ENCODE measurements at regions not wholly inside any gene's neighbourhood (a gene's known extent, or its start where the extent isn't known, plus 50 kb on each side); places are given as distances from the start of the nearest gene placed in this dataset.

DNA sequence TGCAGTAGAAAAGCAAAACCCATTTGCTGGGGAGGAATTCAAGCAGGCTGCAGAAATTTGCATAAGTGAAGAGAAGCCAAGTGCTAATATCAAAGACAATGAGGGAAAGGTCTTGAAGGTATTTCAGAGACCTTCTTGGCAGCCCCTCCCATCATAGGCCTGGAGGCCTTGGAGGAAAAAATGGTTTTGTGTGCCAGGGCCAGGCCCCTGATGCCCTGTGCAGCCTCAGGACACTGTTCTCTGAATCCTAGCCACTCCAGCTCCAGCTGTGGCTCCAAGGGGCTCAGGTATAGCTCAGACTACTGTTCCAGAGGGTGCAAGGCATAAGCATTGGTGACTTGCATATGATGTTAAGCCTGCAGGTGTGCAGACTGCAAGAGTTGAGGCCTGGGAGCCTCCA, 463.2 kb upstream of the ATXN8OS start:
- H3K9ac ChIP-seq (ENCODE audit: control insufficient read depth, extremely low read depth, insufficient read depth, low read length): no peak overlapping the region
- no peak overlapping the region for H3K4me3 ChIP-seq (ENCODE audit: control insufficient read depth in 2 of 3, extremely low read depth in 1 of 3, insufficient read depth in 2 of 3, low read depth in 1 of 3, low read length in 3 of 3)
- H3K36me3 ChIP-seq (ENCODE audit: control insufficient read depth in 2 of 2, extremely low read depth in 1 of 2, insufficient read depth in 2 of 2, low read length in 2 of 2): no peaks in the 10 kb centered on the region
- no peaks in the 10 kb centered on the region for H3K9me1 ChIP-seq (ENCODE audit: control insufficient read depth, extremely low read depth, insufficient read depth, low read length)
- dilution Hi-C loops (cut with MboI; ENCODE audit: extremely low pct_ligation_motif_present, low sequenced_read_pairs): no loop called here
- no peak overlapping the region for H3K4me2 ChIP-seq (ENCODE audit: control insufficient read depth, extremely low read depth, insufficient read depth, low read depth, low read length)
- no peaks in the 10 kb centered on the region for H4K20me1 ChIP-seq (ENCODE audit: control insufficient read depth, extremely low read depth, insufficient read depth, low read length)
- H3K9me3 ChIP-seq (ENCODE audit: control insufficient read depth, low read depth, low read length): no peaks in the 10 kb centered on the region
- no peaks in the 10 kb centered on the region for H3K4me1 ChIP-seq (ENCODE audit: control insufficient read depth, extremely low read depth, insufficient read depth, low read length)
- DNase-seq (ENCODE audit: low read depth, low spot score) (no peak), FAIRE-seq (no peak)
- no peaks in the 10 kb centered on the region for H3K79me2 ChIP-seq (ENCODE audit: control insufficient read depth, insufficient read depth, low read length)
- H2AFZ ChIP-seq (ENCODE audit: control insufficient read depth, low read length): no peak overlapping the region
- no peaks in the 10 kb centered on the region for H3K27me3 ChIP-seq (ENCODE audit: control insufficient read depth, extremely low read depth, insufficient read depth, low read length)
- no peak overlapping the region for H3K27ac ChIP-seq (ENCODE audit: control insufficient read depth, insufficient read depth, low read length)
- TF ChIP-seq EZH2 (IDR thresholded peaks at IDR 0.05; ENCODE audit: low read length): no peak

DNA sequence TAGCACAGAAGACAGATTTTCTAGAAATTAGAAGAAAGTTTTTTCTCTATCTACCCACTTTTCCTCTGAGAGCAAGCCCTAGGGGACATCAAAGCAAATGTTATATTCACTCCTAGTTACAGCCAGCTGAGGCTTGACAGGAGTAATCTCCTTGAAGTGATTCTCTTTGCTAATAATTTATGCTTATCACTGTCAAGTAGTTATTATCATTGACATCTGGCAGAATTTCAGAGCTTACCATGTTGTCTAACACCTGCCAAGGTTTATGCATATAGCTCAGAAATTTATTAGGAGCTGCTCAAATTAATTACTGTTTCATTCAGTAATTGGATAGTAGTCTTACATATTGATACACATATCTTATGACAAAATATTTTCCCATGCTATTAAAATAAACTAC, 465.9 kb upstream of the ATXN8OS start:
- Histone ChIP-seq H2AFZ (ENCODE audit: control insufficient read depth, low read length) (no peak overlapping the region), H3K4me1 (ENCODE audit: control insufficient read depth, extremely low read depth, insufficient read depth, low read length) (no peaks in the 10 kb centered on the region), H3K27me3 (ENCODE audit: control insufficient read depth, extremely low read depth, insufficient read depth, low read length) (no peaks in the 10 kb centered on the region), H4K20me1 (ENCODE audit: control insufficient read depth, extremely low read depth, insufficient read depth, low read length) (no peaks in the 10 kb centered on the region), H3K9me3 (ENCODE audit: control insufficient read depth, low read depth, low read length) (no peaks in the 10 kb centered on the region), H3K4me2 (ENCODE audit: control insufficient read depth, extremely low read depth, insufficient read depth, low read depth, low read length) (no peak overlapping the region), H3K79me2 (ENCODE audit: control insufficient read depth, insufficient read depth, low read length) (no peaks in the 10 kb centered on the region), H3K27ac (ENCODE audit: control insufficient read depth, insufficient read depth, low read length) (no peak overlapping the region), H3K36me3 (ENCODE audit: control insufficient read depth in 2 of 2, extremely low read depth in 1 of 2, insufficient read depth in 2 of 2, low read length in 2 of 2) (no peaks in the 10 kb centered on the region), H3K9me1 (ENCODE audit: control insufficient read depth, extremely low read depth, insufficient read depth, low read length) (no peaks in the 10 kb centered on the region), H3K4me3 (ENCODE audit: control insufficient read depth in 2 of 3, extremely low read depth in 1 of 3, insufficient read depth in 2 of 3, low read depth in 1 of 3, low read length in 3 of 3) (no peak overlapping the region), H3K9ac (ENCODE audit: control insufficient read depth, extremely low read depth, insufficient read depth, low read length) (no peak overlapping the region)
- no peak for FAIRE-seq
- dilution Hi-C loops (cut with MboI; ENCODE audit: extremely low pct_ligation_motif_present, low sequenced_read_pairs): no loop called here
- TF ChIP-seq, protein P1, sequence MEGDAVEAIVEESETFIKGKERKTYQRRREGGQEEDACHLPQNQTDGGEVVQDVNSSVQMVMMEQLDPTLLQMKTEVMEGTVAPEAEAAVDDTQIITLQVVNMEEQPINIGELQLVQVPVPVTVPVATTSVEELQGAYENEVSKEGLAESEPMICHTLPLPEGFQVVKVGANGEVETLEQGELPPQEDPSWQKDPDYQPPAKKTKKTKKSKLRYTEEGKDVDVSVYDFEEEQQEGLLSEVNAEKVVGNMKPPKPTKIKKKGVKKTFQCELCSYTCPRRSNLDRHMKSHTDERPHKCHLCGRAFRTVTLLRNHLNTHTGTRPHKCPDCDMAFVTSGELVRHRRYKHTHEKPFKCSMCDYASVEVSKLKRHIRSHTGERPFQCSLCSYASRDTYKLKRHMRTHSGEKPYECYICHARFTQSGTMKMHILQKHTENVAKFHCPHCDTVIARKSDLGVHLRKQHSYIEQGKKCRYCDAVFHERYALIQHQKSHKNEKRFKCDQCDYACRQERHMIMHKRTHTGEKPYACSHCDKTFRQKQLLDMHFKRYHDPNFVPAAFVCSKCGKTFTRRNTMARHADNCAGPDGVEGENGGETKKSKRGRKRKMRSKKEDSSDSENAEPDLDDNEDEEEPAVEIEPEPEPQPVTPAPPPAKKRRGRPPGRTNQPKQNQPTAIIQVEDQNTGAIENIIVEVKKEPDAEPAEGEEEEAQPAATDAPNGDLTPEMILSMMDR (optimal IDR thresholded peaks at IDR 0.05 in 1 of 3, IDR thresholded peaks at IDR 0.05 in 1 of 3, conservative IDR thresholded peaks at IDR 0.05 in 1 of 3; ENCODE audit: extremely low read depth in 1 of 3, insufficient read depth in 2 of 3, low read length in 3 of 3): no peak
- TF ChIP-seq EZH2 (IDR thresholded peaks at IDR 0.05; ENCODE audit: low read length): no peak
- DNase-seq (ENCODE audit: low read depth, low spot score): no peak

DNA sequence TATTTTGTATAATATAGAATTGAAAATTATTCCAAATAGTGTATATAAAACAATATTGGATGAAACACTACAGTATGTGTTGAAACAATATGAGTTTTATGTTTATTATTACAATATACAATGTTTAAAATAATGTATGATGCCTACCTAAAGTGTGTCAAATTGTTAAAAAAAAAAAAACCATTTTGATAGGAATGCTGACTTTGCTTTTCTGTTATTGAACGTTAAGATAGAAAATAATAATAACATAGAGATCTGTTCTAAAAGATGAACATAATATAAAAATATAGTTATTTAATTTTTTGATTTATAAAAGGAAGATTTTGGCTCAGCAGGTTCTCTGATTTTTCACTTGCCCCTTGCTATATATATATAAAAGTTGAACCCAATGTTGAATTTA, 474.6 kb upstream of the ATXN8OS start:
- Histone ChIP-seq H3K27me3 (ENCODE audit: control insufficient read depth, extremely low read depth, insufficient read depth, low read length) (no peaks in the 10 kb centered on the region), H3K9me1 (ENCODE audit: control insufficient read depth, extremely low read depth, insufficient read depth, low read length) (no peaks in the 10 kb centered on the region), H3K27ac (ENCODE audit: control insufficient read depth, insufficient read depth, low read length) (no peak overlapping the region), H3K4me2 (ENCODE audit: control insufficient read depth, extremely low read depth, insufficient read depth, low read depth, low read length) (no peak overlapping the region), H3K36me3 (ENCODE audit: control insufficient read depth in 2 of 2, extremely low read depth in 1 of 2, insufficient read depth in 2 of 2, low read length in 2 of 2) (no peaks in the 10 kb centered on the region), H3K79me2 (ENCODE audit: control insufficient read depth, insufficient read depth, low read length) (no peaks in the 10 kb centered on the region), H2AFZ (ENCODE audit: control insufficient read depth, low read length) (no peak overlapping the region), H3K4me3 (ENCODE audit: control insufficient read depth in 2 of 3, extremely low read depth in 1 of 3, insufficient read depth in 2 of 3, low read depth in 1 of 3, low read length in 3 of 3) (no peak overlapping the region), H3K4me1 (ENCODE audit: control insufficient read depth, extremely low read depth, insufficient read depth, low read length) (no peaks in the 10 kb centered on the region), H3K9ac (ENCODE audit: control insufficient read depth, extremely low read depth, insufficient read depth, low read length) (no peak overlapping the region), H3K9me3 (ENCODE audit: control insufficient read depth, low read depth, low read length) (no peaks in the 10 kb centered on the region), H4K20me1 (ENCODE audit: control insufficient read depth, extremely low read depth, insufficient read depth, low read length) (no peaks in the 10 kb centered on the region)
- dilution Hi-C loops (cut with MboI; ENCODE audit: extremely low pct_ligation_motif_present, low sequenced_read_pairs): no loop called here
- no peak for FAIRE-seq
- no peak for DNase-seq (ENCODE audit: low read depth, low spot score)
- TF ChIP-seq, protein P1 (optimal IDR thresholded peaks at IDR 0.05 in 1 of 3, IDR thresholded peaks at IDR 0.05 in 1 of 3, conservative IDR thresholded peaks at IDR 0.05 in 1 of 3; ENCODE audit: extremely low read depth in 1 of 3, insufficient read depth in 2 of 3, low read length in 3 of 3): no peak
- TF ChIP-seq EZH2 (IDR thresholded peaks at IDR 0.05; ENCODE audit: low read length): no peak

Measured in keratinocyte (primary cell).